HG03159 (cell line): ENCODE measurements at regions not wholly inside any gene's neighbourhood (a gene's known extent, or its start where the extent isn't known, plus 50 kb on each side); places are given as distances from the start of the nearest gene placed in this dataset.
"Not testable (repeated sequence)": the region's sequence is repeated elsewhere in the genome, so short reads cannot be mapped to it uniquely, and the experiment has no call there.

ENCODE experiments used
- ATAC-seq: cut with Tn5 transposase; IDR thresholded peaks from one replicate; pipeline ENCODE4 v1.9.1; 2021; ENCODE audit warnings: mild to moderate bottlenecking, moderate library complexity; ENCODE audit not compliant: unreplicated experiment

DNA sequence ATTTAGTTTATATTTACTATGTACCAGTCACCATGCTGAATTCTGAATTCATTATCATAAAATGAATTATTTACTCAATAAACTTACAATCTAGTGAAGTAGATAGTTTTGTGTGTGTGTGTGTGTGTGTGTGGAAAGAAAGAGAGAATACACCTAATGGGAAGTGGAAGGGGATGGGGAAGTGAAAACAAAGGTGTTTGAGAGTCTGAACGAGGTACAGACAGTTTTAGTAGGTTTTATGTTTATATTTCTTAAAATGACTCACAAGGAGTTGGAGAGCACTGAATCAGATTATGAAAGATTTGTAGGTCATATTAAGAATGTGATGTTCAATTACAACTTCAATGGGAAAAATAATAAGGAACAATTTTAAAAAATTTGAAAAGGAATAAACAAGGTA lies 1753.0 kb downstream of the SLITRK1 start:
- ATAC-seq, result no peak

DNA sequence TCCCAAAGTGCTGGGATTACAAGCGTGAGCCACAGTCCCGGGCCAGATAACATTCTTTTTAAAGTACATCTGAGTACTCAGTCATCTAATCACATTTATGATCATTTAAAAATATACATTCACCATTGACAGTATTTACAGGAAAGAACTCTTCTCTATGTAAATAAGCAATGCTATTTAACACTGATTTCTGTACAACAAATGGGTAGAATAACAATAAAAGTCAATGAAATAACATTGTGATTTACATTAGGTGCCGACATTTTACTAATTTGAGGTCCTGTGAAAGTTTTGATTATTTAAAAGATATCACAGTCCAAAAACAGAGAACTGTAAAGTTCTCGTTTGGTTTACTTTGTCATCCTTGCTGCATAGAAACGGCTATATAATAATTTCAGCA lies 1763.7 kb downstream of the SLITRK1 start:
- no peak for ATAC-seq

DNA sequence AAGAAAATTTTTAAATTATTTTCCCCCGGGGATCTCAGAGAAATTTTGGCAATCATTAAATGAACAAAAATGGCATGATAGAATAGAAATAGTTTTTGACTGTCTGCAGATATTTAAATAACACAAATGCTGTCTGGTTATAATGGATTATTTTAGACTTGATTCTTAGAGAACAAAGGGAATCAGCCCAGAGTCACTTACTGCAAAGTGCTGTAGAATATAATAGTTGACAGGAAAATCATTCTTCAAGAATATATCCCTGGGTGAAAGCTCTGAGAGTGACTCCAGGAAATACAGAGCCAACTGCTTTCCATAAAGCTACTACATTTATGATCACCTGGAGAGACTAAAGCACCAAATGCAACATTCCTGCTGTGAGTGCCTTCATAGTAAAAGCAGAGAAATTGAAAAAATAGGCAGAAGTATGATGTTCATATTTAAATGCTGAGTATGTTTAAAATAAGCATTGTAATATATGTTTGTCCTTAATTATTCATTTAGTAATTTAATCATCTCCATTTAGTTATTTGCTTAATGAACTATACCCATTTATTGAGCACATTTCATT lies 1765.8 kb downstream of the SLITRK1 start:
- ATAC-seq, result no peak

DNA sequence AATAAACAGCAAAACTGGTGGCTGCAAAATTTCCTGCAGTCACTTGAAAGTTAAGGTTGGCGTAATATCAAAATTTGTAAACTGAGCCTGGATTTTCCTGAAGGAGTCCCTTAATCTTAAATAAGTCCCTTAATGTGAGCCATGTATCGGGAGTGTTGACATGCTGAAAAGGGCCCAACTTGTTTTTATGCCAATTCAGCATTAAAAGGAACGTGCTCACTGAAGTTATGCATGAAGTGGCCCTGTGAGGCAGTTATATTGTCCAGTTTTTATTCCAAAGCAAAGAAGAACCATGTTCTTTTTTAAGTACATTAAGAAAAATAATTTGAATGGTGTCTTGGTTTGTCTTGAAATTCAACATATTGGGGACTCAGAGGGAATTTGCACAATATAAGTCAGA lies 1766.9 kb downstream of the SLITRK1 start:
- ATAC-seq, result no peak

DNA sequence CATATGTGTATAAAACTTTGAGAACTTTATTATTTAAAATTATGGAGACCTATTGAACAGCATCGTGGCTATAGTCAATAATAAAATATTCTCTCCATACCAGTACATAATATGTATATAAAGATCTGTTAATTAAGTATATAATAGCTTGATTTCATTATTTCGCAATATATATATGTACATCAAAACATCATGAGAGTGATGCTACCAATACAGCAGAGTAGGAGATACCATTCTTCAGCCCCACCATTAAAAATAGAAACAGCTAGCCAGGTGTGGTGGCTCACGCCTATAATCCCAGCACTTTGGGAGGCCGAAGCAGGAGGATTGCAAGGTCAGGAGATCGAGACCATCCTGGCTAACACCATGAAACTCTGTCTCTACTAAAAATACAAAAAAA lies 1755.3 kb upstream of the SPRY2 start:
- ATAC-seq, result no peak

DNA sequence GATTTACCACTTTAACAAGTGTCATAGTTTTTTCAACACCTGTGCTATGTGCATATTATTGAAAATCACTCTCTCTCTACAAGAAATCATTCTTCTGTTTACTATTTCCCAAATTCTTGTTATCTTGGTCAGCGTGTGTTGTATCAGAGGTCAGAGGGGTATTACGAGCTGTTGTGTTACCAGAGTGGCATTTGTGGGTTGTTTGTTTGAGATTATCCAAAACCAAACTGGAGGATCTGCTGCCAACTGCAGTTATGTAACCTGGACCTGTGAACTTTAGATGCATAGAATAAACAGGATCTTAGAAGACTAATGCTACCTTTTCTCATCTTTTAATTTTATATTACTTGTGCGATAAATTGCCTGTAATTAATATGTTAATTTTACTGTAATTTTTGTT lies 1751.4 kb upstream of the SPRY2 start:
- ATAC-seq, result no peak

DNA sequence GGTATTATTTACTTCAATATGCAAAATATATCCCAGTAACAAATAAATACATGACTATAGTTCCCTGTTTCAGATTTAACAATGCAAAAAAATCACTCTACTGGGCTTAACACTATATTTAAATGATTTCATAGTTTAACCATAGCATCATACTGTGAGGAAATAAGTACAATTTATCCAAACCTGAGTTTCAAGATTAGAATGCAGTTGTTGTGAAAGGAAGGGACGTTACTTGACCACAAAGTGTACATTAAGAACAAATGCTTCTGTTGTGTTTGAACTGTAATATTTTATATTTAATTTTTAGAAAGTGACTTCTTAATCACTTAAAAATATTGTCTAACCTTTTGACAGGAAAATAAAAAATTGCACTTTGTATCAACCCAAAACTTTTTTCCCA lies 1747.9 kb upstream of the SPRY2 start:
- no peak for ATAC-seq

DNA sequence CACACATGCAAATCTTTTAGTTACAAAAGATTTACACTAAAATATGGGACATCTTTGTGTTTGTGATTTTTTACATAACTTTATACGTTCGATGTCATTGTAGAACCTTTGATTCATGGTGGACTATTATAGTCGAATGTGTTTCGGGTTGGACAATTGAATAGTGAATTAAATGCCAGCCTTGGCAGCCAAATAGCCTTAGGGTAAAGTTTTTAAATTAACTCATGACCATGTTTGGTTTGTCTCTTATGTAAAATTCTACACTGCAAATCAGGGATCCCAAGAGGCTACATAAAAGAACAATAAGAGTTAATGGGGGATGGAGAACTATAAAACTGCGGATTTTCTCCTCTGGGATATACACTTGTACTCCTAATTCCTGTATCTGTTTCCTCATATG lies 1735.6 kb upstream of the SPRY2 start:
- ATAC-seq, result no peak

DNA sequence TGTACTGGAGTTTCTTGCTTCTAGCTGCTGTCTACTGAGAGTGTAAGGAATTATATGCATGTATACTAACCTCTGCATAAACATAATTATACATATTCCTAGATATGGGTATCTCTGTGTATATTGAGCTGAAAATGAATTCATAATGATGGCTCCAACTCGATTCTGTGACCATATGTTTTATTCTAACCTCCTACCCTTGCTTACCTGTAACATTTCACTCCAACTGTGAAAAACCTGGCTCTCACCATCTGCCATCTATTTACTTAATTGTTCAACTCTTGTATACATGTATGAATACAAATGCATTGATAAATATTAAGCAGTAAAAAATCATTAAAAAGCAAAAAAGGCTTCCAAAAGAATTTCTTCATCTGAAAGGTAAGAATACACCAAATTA lies 1729.5 kb upstream of the SPRY2 start:
- ATAC-seq, result no peak

DNA sequence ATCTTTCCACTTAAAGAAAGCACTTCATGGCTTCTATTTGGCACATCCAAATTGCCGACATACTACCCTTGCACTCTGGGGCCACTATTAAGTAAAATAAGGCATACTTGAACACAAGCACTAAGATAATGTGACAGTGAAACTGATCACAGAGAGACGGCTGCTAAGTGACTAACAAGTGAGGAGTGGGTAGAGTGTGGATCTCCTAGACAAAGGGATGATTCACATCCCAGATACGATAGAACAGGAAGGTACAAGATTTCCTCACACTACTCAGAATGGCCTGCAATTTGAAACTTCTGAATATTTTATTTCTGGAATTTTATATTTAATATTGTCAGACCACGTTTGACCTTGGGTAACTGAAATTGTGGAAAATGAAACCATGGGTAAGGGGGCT lies 1721.8 kb upstream of the SPRY2 start:
- ATAC-seq, result no peak

DNA sequence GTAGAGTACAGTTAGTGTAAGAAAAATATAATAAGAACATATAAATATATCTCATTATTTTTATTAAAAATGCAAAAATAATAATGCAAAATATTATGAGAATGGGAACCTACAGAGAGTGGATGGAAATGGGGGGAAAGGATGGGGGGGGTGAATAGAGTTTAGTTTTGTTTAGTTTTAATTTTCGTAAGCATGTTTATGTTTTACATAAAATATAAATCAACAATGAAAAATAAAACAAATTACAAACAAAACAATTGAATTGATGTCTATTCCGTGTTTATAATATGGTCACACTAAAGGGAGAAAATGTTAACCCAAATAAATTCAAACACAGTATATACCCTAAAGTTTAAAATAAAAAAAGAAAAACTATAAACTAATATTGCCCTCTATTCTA lies 1717.4 kb upstream of the SPRY2 start:
- ATAC-seq, result no peak

DNA sequence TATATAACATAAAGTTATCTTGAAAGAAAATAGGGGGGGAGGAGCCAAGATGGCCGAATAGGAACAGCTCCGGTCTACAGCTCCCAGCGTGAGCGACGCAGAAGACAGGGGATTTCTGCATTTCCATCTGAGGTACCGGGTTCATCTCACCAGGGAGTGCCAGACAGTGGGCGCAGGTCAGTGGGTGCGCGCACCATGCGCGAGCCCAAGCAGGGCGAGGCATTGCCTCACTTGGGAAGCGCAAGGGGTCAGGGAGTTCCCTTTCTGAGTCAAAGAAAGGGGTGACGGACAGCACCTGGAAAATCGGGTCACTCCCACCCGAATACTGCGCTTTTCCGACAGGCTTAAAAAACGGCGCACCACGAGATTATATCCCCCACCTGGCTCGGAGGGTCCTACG lies 1704.4 kb upstream of the SPRY2 start:
- not testable (repeated sequence) for ATAC-seq

DNA sequence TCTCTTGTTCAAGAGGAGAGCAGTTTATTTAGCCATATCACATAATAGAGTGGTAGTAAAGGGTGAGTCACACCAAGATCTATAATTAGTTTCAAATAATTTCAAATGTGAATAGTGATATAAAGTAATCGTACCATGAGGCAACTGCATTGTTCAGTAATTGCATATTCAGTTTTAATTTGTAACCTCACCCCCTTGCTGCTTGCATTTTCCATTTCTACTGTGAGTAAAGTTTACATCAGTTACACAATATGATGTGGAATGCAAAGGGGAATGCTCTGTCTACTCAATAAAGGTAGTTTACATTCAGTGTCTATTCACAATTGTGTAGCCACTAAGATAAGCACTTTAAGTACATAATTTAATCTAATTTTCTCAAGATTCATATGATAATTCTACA lies 1695.7 kb upstream of the SPRY2 start:
- no peak for ATAC-seq

DNA sequence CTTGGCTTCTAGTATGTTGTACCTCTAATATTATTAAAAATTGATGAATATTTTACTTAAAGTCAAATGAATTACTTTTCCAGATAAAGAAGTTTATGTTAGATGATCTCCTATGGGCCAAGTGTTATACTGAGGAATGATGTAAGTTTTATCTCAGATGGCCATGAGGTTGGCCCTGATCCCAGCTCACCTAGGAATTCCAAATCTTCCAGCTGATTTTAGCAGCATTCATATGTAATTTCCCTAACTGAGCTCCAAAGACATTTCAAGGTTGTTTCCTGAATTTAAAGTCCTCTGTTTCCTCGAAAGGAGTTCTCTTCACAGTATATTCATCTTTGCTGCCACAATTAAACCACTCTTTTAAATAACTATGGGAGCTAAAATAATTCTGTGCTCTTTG lies 1670.4 kb upstream of the SPRY2 start:
- ATAC-seq, result no peak

DNA sequence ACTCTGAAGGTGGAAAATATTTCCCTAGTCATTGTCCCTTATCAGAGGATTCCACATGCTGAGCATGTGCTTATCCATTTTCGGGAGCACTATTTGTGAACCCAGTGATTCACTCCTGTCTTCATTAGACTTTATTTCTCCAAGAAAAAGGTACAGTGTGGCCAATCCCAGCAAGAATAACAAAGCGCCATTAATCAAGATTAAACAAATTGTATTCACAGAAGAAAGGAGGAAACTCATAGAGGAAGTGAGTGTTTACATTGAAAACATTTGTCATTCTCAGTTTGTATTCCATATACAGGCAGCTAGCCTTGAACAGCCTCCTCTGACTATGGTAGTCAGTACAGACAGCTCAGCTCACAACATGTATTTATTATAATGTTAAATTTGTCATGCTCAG lies 1669.9 kb upstream of the SPRY2 start:
- no peak for ATAC-seq

DNA sequence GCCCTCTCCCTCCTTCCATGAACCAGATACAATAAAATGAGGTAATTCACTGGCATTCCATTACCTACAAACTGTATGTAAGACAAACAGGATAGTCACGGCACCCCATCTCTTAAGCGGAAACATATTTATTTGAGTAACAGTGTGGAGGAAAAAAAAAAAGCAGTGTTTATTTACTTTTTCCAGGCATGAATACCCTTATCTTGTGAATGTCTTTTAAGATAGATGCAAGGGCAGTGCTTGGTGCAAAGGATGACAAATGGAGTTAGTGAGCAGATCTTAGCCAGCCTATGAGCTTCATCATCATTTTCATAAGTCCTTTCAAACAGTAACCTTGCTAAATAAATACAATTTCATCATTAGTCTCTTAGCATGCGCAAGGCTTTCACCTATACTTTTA lies 1661.8 kb upstream of the SPRY2 start:
- ATAC-seq, result no peak

DNA sequence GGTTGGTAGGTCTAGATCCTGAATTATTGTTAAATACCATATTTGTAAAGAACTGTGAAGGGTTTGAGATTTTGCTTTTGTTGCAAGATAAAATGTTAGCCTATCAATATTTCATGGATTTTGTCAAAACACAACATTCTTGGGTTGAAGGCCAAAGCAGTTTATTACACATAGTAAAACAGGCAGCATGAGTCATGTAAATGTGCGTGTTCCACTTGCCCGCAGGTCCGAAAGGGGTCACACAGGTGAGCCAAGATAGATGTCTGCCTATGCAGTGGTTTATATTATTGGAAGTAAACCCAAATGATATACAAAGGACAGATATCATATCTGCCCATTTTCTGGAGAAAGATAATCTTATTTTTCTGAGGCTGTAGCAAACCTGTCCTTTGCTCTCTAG lies 1654.4 kb upstream of the SPRY2 start:
- no peak for ATAC-seq

DNA sequence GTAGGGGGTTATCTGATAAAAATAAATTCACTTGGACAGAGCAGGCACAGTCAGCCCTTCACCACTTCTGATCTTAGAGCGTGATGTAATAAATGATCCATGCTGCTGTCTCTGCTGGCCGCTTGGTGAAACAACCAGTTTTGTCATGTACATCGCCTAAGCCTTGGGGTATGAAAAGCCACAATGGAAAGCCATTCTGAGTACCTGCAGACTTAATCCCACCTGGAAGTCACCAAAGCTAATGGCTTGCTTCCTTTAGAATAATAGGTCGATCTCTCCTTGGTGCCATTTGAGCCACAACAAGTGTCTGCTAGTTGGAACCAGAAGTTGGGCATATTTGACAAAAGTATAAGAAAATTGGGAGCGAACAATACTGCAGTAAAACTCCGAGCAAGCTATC lies 1649.7 kb upstream of the SPRY2 start:
- ATAC-seq, result no peak

DNA sequence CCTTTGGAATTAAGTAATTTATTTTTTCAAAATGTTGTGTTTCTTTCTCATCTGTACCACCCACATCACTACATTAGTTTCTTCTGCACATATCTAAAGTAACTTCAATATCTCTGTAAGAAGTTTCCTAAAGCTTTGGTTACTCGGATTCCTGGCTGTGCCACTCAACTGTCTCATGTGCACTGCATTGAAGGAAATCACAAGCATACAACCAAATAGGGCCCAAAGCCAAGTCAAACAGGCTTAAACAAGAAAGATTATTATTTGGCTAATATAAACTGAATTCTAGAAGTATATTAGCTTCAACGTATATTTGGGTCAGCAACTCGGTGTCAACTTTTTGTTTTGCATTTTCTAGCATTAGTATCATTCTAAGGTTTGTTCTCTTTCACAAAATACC lies 1647.6 kb upstream of the SPRY2 start:
- ATAC-seq, result no peak

DNA sequence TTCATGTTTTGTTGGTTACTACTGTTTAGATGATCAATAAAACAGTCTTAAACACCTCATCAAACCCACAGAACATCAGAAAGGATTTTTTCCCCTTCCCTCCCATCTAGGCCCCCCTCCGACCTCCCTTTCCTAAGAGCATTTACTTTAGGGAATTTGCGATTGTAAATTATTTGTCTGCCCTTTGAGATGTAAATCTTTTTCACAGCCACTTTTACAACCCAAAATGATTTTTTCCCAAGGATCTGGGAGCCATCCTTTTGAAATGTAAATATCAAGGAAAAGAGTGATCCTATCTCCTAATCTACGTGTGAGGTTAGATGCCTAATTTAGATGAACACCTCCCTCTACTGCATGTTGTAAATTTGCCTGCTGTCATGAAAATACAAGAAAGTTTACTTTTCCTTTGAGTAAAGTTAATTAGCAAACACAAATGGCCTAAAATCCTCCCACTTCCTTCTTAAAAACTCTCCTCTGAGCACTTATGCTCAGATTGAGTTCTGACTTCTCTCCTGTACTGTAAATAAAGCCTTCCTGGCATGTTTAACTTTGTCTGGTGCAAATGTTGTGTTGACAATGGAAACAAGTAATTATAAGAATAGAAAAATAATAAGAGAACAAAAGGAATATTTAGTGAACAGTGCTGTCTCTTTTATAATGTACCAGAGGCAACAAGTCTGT lies 1646.9 kb upstream of the SPRY2 start:
- ATAC-seq, result no peak

DNA sequence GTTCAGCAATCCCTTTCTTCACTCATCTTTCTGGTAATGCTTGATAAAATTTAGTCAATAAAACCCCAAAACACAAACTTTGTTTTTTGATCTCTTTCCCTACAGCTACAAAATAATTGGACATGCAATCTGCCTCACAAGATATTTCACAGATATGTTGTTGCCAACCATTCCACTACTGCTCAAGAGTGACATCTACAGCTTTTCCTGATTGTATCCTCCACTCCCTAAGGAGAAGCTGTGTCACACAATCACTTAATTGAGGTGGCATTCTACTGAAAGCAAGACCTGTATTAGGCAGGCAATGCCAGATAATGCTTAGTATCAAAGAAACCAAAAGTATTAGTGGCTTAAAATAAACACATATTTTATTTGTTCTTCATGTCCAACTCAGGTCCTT lies 1646.2 kb upstream of the SPRY2 start:
- no peak for ATAC-seq

DNA sequence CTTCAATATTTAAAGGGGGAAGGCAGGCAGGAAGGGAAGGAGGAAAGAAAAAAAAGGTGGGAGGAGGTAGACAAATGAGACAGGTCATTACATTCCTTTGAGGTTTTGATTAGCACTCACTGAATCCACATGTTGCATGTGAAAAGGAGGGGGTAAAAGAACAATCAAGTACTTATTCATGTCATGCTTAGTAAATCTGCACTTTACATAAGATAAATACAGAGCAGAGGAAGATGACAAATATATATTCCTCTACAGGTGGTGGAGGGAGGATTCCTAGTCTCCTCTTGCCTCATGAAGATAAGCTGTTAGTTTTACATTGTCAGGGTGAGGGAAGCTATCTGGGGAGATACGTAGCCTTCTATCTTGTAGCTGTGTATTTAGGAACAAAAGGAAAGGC lies 1645.4 kb upstream of the SPRY2 start:
- ATAC-seq, result no peak

DNA sequence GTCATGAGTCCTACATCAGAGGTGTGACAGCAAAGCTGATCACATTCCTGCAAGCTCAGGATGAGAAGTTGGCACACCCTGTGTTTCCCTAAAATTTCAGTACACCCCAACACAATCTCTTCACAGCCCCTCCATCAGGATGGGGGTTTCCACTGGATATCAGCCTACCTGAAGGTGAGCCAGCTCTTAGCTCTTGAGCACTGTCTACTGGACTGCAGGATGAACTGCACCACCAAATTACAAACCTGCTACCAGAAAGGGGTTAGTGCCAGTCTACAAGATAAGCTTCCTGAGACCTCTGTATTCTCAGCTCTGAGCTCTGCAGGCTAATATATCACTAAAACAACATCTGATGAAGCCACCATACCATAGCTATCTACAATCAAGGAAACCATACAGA lies 1616.2 kb upstream of the SPRY2 start:
- no peak for ATAC-seq
